ENCODE measurements at regions not wholly inside any gene's neighbourhood (a gene's known extent, or its start where the extent isn't known, plus 50 kb on each side); places are given as distances from the start of the nearest gene placed in this dataset.
"Not testable (repeated sequence)": the region's sequence is repeated elsewhere in the genome, so short reads cannot be mapped to it uniquely, and the experiment has no call there.

DNA sequence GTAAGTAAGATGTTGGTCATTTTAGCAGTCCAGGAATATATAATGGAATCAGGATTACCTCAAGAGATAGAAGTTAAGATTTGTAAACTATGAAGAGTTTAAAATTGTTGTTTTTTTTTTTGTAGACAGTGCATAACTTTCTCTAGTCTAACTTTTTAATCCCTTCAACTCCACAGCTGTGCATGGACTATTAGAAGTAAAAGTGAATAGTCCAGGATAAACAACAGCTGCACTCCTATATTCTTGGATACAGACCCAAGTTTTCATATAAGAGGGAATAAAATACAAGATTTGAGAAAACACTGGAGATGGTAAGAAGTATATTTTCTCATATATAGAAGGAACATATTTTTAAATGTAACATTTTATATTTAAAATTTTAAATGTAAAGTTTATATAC lies 1509.9 kb downstream of the SLITRK5 start:
- H3K27me3 ChIP-seq (replicated peaks in 2 of 5; ENCODE audit: control insufficient read depth in 4 of 5, insufficient read depth in 5 of 5, low read length in 4 of 5) = no peaks in the 10 kb centered on the region
- CTCF ChIA-PET = interaction anchor here (1.2 kb wide), 1 partner anchor 10 kb away, joined by 3 read pairs; no protein-coding TSS in a partner anchor
- no peak for DNase-seq
- POLR2A ChIA-PET = no interaction called here
- no peaks in the 10 kb centered on the region for H3K4me1 ChIP-seq (ENCODE audit: control extremely low read depth in 1 of 4, control insufficient read depth in 4 of 4, insufficient read depth in 4 of 4, low read length in 3 of 4)
- H3K36me3 ChIP-seq (ENCODE audit: control insufficient read depth in 4 of 4, insufficient read depth in 4 of 4, low read length in 3 of 4) = no peaks in the 10 kb centered on the region
- no peak overlapping the region for H3K4me3 ChIP-seq (ENCODE audit: control insufficient read depth in 1 of 7, extremely low read depth in 1 of 7, insufficient read depth in 4 of 7, low read depth in 2 of 7, low read length in 6 of 7)
- peaks cover 0 to 9% (median 0%) of the 10 kb centered on the region in 5 experiments for H3K9me3 ChIP-seq (ENCODE audit: control extremely low read depth in 1 of 5, control insufficient read depth in 4 of 5, insufficient read depth in 2 of 5, low read depth in 1 of 5, low read length in 4 of 5)
- H3K27ac ChIP-seq (ENCODE audit: insufficient read depth in 1 of 2, low read depth in 1 of 2, low read length in 2 of 2, poor library complexity in 1 of 2, severe bottlenecking in 2 of 2) = no peak overlapping the region

- 67% methylated on average over 1 of the region's 4 CpGs for WGBS (ENCODE audit: insufficient coverage)
- Histone ChIP-seq H3K27ac (ENCODE audit: insufficient read depth in 1 of 2, low read depth in 1 of 2, low read length in 2 of 2, poor library complexity in 1 of 2, severe bottlenecking in 2 of 2) (no peak overlapping the region), H3K4me1 (ENCODE audit: control extremely low read depth in 1 of 4, control insufficient read depth in 4 of 4, insufficient read depth in 4 of 4, low read length in 3 of 4) (no peaks in the 10 kb centered on the region), H3K4me3 (ENCODE audit: control insufficient read depth in 1 of 7, extremely low read depth in 1 of 7, insufficient read depth in 4 of 7, low read depth in 2 of 7, low read length in 6 of 7) (no peak overlapping the region), H3K27me3 (replicated peaks in 2 of 5; ENCODE audit: control insufficient read depth in 4 of 5, insufficient read depth in 5 of 5, low read length in 4 of 5) (no peaks in the 10 kb centered on the region), H3K9me3 (ENCODE audit: control extremely low read depth in 1 of 5, control insufficient read depth in 4 of 5, insufficient read depth in 2 of 5, low read depth in 1 of 5, low read length in 4 of 5) (no peaks in the 10 kb centered on the region), H3K36me3 (ENCODE audit: control insufficient read depth in 4 of 4, insufficient read depth in 4 of 4, low read length in 3 of 4) (no peaks in the 10 kb centered on the region)
- CTCF ChIA-PET = no interaction called here
- POLR2A ChIA-PET = no interaction called here
- DNase-seq = no peak
These were observed 1528.0 kb downstream of the SLITRK5 start for GRCh38 chr13:89199138-89199537.

DNA sequence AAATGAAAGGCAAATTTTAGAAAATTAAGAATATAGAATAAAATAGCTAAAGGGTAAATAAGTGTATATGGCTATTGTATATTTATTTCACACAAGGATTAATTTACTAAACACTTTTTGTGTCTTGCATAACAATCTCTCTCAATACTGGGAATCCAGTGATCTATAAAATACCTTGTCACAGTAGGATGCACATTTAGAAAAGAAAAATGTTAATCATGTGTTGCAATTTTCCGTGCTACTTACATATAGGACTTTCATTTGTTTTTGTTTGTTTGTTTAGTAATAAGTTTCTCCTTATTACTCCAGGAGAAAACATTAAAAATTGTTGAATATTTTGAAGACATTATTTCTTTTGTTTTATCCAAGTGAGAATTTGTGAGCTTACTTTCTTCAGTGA lies 1533.3 kb downstream of the SLITRK5 start:
- POLR2A ChIA-PET = no interaction called here
- Histone ChIP-seq H3K9me3 (ENCODE audit: control extremely low read depth in 1 of 5, control insufficient read depth in 4 of 5, insufficient read depth in 2 of 5, low read depth in 1 of 5, low read length in 4 of 5) (no peaks in the 10 kb centered on the region), H3K4me3 (ENCODE audit: control insufficient read depth in 1 of 7, extremely low read depth in 1 of 7, insufficient read depth in 4 of 7, low read depth in 2 of 7, low read length in 6 of 7) (no peak overlapping the region), H3K36me3 (ENCODE audit: control insufficient read depth in 4 of 4, insufficient read depth in 4 of 4, low read length in 3 of 4) (no peaks in the 10 kb centered on the region), H3K27ac (ENCODE audit: insufficient read depth in 1 of 2, low read depth in 1 of 2, low read length in 2 of 2, poor library complexity in 1 of 2, severe bottlenecking in 2 of 2) (no peak overlapping the region), H3K4me1 (ENCODE audit: control extremely low read depth in 1 of 4, control insufficient read depth in 4 of 4, insufficient read depth in 4 of 4, low read length in 3 of 4) (no peaks in the 10 kb centered on the region), H3K27me3 (replicated peaks in 2 of 5; ENCODE audit: control insufficient read depth in 4 of 5, insufficient read depth in 5 of 5, low read length in 4 of 5) (no peaks in the 10 kb centered on the region)
- CTCF ChIA-PET = no interaction called here
- WGBS (ENCODE audit: insufficient coverage) = no CpG with 5 or more reads among the region's 1 CpG
- no peak for DNase-seq

DNA sequence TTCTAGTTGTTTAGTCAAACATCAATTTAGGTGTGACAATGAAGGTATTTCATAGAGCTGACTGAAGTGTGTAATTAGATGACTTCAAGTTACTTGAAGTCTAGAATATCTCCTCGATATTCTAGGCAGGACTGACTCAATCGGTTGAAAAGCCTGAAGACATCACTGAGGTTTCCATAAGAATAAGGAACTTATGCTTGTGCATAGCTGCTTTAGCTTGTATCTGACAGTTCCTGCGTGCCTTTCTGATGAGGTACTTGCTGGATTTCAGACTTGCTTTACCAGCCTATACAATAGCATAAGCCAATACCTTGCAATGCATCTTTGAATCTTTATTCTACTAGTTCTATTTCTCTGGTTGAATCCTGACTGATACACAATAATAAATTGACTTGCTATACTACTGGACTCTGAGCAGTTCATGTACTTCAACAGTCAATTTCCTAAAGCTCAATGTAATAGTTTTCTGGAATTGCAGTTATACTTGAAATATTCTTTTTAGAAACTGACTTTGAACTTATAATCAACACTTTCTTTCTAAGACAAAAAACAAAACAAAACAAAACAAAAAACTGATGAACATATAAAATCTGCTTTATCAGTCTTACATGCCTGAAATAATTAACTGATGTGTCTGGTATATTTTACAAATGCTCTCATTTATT lies 1534.8 kb downstream of the SLITRK5 start:
- H3K4me1 ChIP-seq (ENCODE audit: control extremely low read depth in 1 of 4, control insufficient read depth in 4 of 4, insufficient read depth in 4 of 4, low read length in 3 of 4) = no peaks in the 10 kb centered on the region
- H3K4me3 ChIP-seq (ENCODE audit: control insufficient read depth in 1 of 7, extremely low read depth in 1 of 7, insufficient read depth in 4 of 7, low read depth in 2 of 7, low read length in 6 of 7) = no peak overlapping the region
- WGBS (ENCODE audit: insufficient coverage) = 68% methylated on average over 3 of the region's 3 CpGs
- no peaks in the 10 kb centered on the region for H3K36me3 ChIP-seq (ENCODE audit: control insufficient read depth in 4 of 4, insufficient read depth in 4 of 4, low read length in 3 of 4)
- no peak overlapping the region for H3K27ac ChIP-seq (ENCODE audit: insufficient read depth in 1 of 2, low read depth in 1 of 2, low read length in 2 of 2, poor library complexity in 1 of 2, severe bottlenecking in 2 of 2)
- ChIA-PET CTCF (no interaction called here), POLR2A (no interaction called here)
- H3K27me3 ChIP-seq (replicated peaks in 2 of 5; ENCODE audit: control insufficient read depth in 4 of 5, insufficient read depth in 5 of 5, low read length in 4 of 5) = no peaks in the 10 kb centered on the region
- DNase-seq = no peak
- H3K9me3 ChIP-seq (ENCODE audit: control extremely low read depth in 1 of 5, control insufficient read depth in 4 of 5, insufficient read depth in 2 of 5, low read depth in 1 of 5, low read length in 4 of 5) = no peaks in the 10 kb centered on the region

GRCh38 chr13:89212186-89212585 lies 1541.0 kb downstream of the SLITRK5 start:
- no peak overlapping the region for H3K4me3 ChIP-seq (ENCODE audit: control insufficient read depth in 1 of 7, extremely low read depth in 1 of 7, insufficient read depth in 4 of 7, low read depth in 2 of 7, low read length in 6 of 7)
- POLR2A ChIA-PET = no interaction called here
- no peak for DNase-seq
- no peaks in the 10 kb centered on the region for H3K4me1 ChIP-seq (ENCODE audit: control extremely low read depth in 1 of 4, control insufficient read depth in 4 of 4, insufficient read depth in 4 of 4, low read length in 3 of 4)
- no peaks in the 10 kb centered on the region for H3K9me3 ChIP-seq (ENCODE audit: control extremely low read depth in 1 of 5, control insufficient read depth in 4 of 5, insufficient read depth in 2 of 5, low read depth in 1 of 5, low read length in 4 of 5)
- no peaks in the 10 kb centered on the region for H3K36me3 ChIP-seq (ENCODE audit: control insufficient read depth in 4 of 4, insufficient read depth in 4 of 4, low read length in 3 of 4)
- no CpG with 5 or more reads among the region's 1 CpG for WGBS (ENCODE audit: insufficient coverage)
- no peak overlapping the region for H3K27ac ChIP-seq (ENCODE audit: insufficient read depth in 1 of 2, low read depth in 1 of 2, low read length in 2 of 2, poor library complexity in 1 of 2, severe bottlenecking in 2 of 2)
- CTCF ChIA-PET = no interaction called here
- H3K27me3 ChIP-seq (replicated peaks in 2 of 5; ENCODE audit: control insufficient read depth in 4 of 5, insufficient read depth in 5 of 5, low read length in 4 of 5) = no peaks in the 10 kb centered on the region

- H3K9me3 ChIP-seq (ENCODE audit: control extremely low read depth in 1 of 5, control insufficient read depth in 4 of 5, insufficient read depth in 2 of 5, low read depth in 1 of 5, low read length in 4 of 5) = no peaks in the 10 kb centered on the region
- WGBS (ENCODE audit: insufficient coverage) = no CpG with 5 or more reads among the region's 1 CpG
- DNase-seq = no peak
- no peak overlapping the region for H3K27ac ChIP-seq (ENCODE audit: insufficient read depth in 1 of 2, low read depth in 1 of 2, low read length in 2 of 2, poor library complexity in 1 of 2, severe bottlenecking in 2 of 2)
- CTCF ChIA-PET = no interaction called here
- no peaks in the 10 kb centered on the region for H3K4me1 ChIP-seq (ENCODE audit: control extremely low read depth in 1 of 4, control insufficient read depth in 4 of 4, insufficient read depth in 4 of 4, low read length in 3 of 4)
- H3K27me3 ChIP-seq (replicated peaks in 2 of 5; ENCODE audit: control insufficient read depth in 4 of 5, insufficient read depth in 5 of 5, low read length in 4 of 5) = no peaks in the 10 kb centered on the region
- POLR2A ChIA-PET = no interaction called here
- no peak overlapping the region for H3K4me3 ChIP-seq (ENCODE audit: control insufficient read depth in 1 of 7, extremely low read depth in 1 of 7, insufficient read depth in 4 of 7, low read depth in 2 of 7, low read length in 6 of 7)
- no peaks in the 10 kb centered on the region for H3K36me3 ChIP-seq (ENCODE audit: control insufficient read depth in 4 of 4, insufficient read depth in 4 of 4, low read length in 3 of 4)
These were observed 1543.0 kb downstream of the SLITRK5 start for GRCh38 chr13:89214185-89214584.

- H3K36me3 ChIP-seq (ENCODE audit: control insufficient read depth in 4 of 4, insufficient read depth in 4 of 4, low read length in 3 of 4); POLR2A ChIA-PET; H3K4me3 ChIP-seq (ENCODE audit: control insufficient read depth in 1 of 7, extremely low read depth in 1 of 7, insufficient read depth in 4 of 7, low read depth in 2 of 7, low read length in 6 of 7); DNase-seq; H3K27ac ChIP-seq (ENCODE audit: insufficient read depth in 1 of 2, low read depth in 1 of 2, low read length in 2 of 2, poor library complexity in 1 of 2, severe bottlenecking in 2 of 2); CTCF ChIA-PET; H3K4me1 ChIP-seq (ENCODE audit: control extremely low read depth in 1 of 4, control insufficient read depth in 4 of 4, insufficient read depth in 4 of 4, low read length in 3 of 4); H3K27me3 ChIP-seq (replicated peaks in 2 of 5; ENCODE audit: control insufficient read depth in 4 of 5, insufficient read depth in 5 of 5, low read length in 4 of 5); H3K9me3 ChIP-seq (ENCODE audit: control extremely low read depth in 1 of 5, control insufficient read depth in 4 of 5, insufficient read depth in 2 of 5, low read depth in 1 of 5, low read length in 4 of 5): not testable (repeated sequence)
- 98% methylated on average over 8 of the region's 13 CpGs for WGBS (ENCODE audit: insufficient coverage)
These were observed 1544.1 kb downstream of the SLITRK5 start for GRCh38 chr13:89215319-89215718.
